ENCODE measurements at regions not wholly inside any gene's neighbourhood (a gene's known extent, or its start where the extent isn't known, plus 50 kb on each side); places are given as distances from the start of the nearest gene placed in this dataset.
A peak's percentile ranks its signal among the peaks of the same experiment; 100 is the strongest.
"Not testable (repeated sequence)": the region's sequence is repeated elsewhere in the genome, so short reads cannot be mapped to it uniquely, and the experiment has no call there.

- no peak for TF ChIP-seq CTCF (IDR thresholded peaks at IDR 0.05; ENCODE audit: low read depth, low read length)
- Histone ChIP-seq H3K4me1 (ENCODE audit: low read depth) (no peaks in the 10 kb centered on the region), H3K27me3 (no peaks in the 10 kb centered on the region), H3K27ac (no peak overlapping the region), H3K4me3 (no peak overlapping the region), H3K36me3 (no peaks in the 10 kb centered on the region), H3K9me3 (ENCODE audit: low read depth) (no peaks in the 10 kb centered on the region)
- DNase-seq (ENCODE audit: low read depth in 1 of 2, low spot score in 1 of 2) = no peak
These were observed 98.1 kb upstream of the ANXA1 start for GRCh38 chr9:73053543-73053942.

- Histone ChIP-seq H3K9me3 (ENCODE audit: low read depth) (no peaks in the 10 kb centered on the region), H3K27ac (no peak overlapping the region), H3K4me3 (no peak overlapping the region), H3K36me3 (no peaks in the 10 kb centered on the region), H3K4me1 (ENCODE audit: low read depth) (no peaks in the 10 kb centered on the region), H3K27me3 (no peaks in the 10 kb centered on the region)
- no peak for TF ChIP-seq CTCF (IDR thresholded peaks at IDR 0.05; ENCODE audit: low read depth, low read length)
- peak in 1 of 2 donors; percentile 3 for DNase-seq (ENCODE audit: low read depth in 1 of 2, low spot score in 1 of 2)
These were observed 98.2 kb upstream of the ALDH1A1 start for GRCh38 chr9:73050887-73051550.

GRCh38 chr9:73050065-73050816 lies 97.4 kb upstream of the ALDH1A1 start:
- Histone ChIP-seq H3K4me3 (no peak overlapping the region), H3K36me3 (no peaks in the 10 kb centered on the region), H3K27ac (no peak overlapping the region), H3K9me3 (ENCODE audit: low read depth) (no peaks in the 10 kb centered on the region), H3K4me1 (ENCODE audit: low read depth) (no peaks in the 10 kb centered on the region), H3K27me3 (no peaks in the 10 kb centered on the region)
- TF ChIP-seq CTCF (IDR thresholded peaks at IDR 0.05; ENCODE audit: low read depth, low read length) = peak; percentile 27
- DNase-seq (ENCODE audit: low read depth in 1 of 2, low spot score in 1 of 2) = peak in 1 of 2 donors; percentile 45

GRCh38 chr9:73049280-73049679 lies 96.4 kb upstream of the ALDH1A1 start:
- no peak for TF ChIP-seq CTCF (IDR thresholded peaks at IDR 0.05; ENCODE audit: low read depth, low read length)
- H3K27me3 ChIP-seq = no peaks in the 10 kb centered on the region
- no peaks in the 10 kb centered on the region for H3K36me3 ChIP-seq
- H3K4me1 ChIP-seq (ENCODE audit: low read depth) = no peaks in the 10 kb centered on the region
- H3K9me3 ChIP-seq (ENCODE audit: low read depth) = no peaks in the 10 kb centered on the region
- H3K4me3 ChIP-seq = no peak overlapping the region
- H3K27ac ChIP-seq = no peak overlapping the region
- no peak for DNase-seq (ENCODE audit: low read depth in 1 of 2, low spot score in 1 of 2)

GRCh38 chr9:73046769-73047168 lies 93.9 kb upstream of the ALDH1A1 start:
- no peaks in the 10 kb centered on the region for H3K9me3 ChIP-seq (ENCODE audit: low read depth)
- TF ChIP-seq CTCF (IDR thresholded peaks at IDR 0.05; ENCODE audit: low read depth, low read length) = no peak

GRCh38 chr9:73044776-73045175 lies 91.9 kb upstream of the ALDH1A1 start:
- H3K4me3 ChIP-seq; H3K4me1 ChIP-seq (ENCODE audit: low read depth); H3K27me3 ChIP-seq; H3K27ac ChIP-seq; H3K36me3 ChIP-seq; DNase-seq (ENCODE audit: low read depth in 1 of 2, low spot score in 1 of 2); H3K9me3 ChIP-seq (ENCODE audit: low read depth): not testable (repeated sequence)

More at GRCh38 chr9:73046769-73047168, 93.9 kb upstream of the ALDH1A1 start:
- H3K27ac ChIP-seq = no peak overlapping the region
- no peaks in the 10 kb centered on the region for H3K27me3 ChIP-seq
- H3K4me3 ChIP-seq = no peak overlapping the region
- no peak for DNase-seq (ENCODE audit: low read depth in 1 of 2, low spot score in 1 of 2)
- H3K4me1 ChIP-seq (ENCODE audit: low read depth) = no peaks in the 10 kb centered on the region
- no peaks in the 10 kb centered on the region for H3K36me3 ChIP-seq
